NCI-H2196 (cell line): ENCODE measurements at regions not wholly inside any gene's neighbourhood (a gene's known extent, or its start where the extent isn't known, plus 50 kb on each side); places are given as distances from the start of the nearest gene placed in this dataset.
"Not testable (repeated sequence)": the region's sequence is repeated elsewhere in the genome, so short reads cannot be mapped to it uniquely, and the experiment has no call there.

ENCODE experiments used
- DNase-seq: peaks from one replicate; lab custom pipeline; 2025; ENCODE audit not compliant: unreplicated experiment; lab: John Stamatoyannopoulos, UW

GRCh38 chr9:117775591-117775990 is 71.4 kb downstream of the TLR4 start:
- no peak for DNase-seq

- DNase-seq = no peak
Measured at GRCh38 chr9:117777823-117778222, 73.6 kb downstream of the TLR4 start.

- no peak for DNase-seq
Measured at GRCh38 chr9:117779760-117780159, 75.6 kb downstream of the TLR4 start.

- peak; percentile 73 for DNase-seq
Measured at GRCh38 chr9:117782931-117783788, 79.0 kb downstream of the TLR4 start.

- peak; percentile 8 for DNase-seq
Measured at GRCh38 chr9:117783828-117784227, 79.6 kb downstream of the TLR4 start.

GRCh38 chr9:117784996-117785395 is 80.8 kb downstream of the TLR4 start:
- DNase-seq = no peak

GRCh38 chr9:117787746-117788145 is 83.5 kb downstream of the TLR4 start:
- no peak for DNase-seq

GRCh38 chr9:117795271-117795670 is 91.1 kb downstream of the TLR4 start:
- no peak for DNase-seq

GRCh38 chr9:117796681-117797080 is 92.5 kb downstream of the TLR4 start:
- DNase-seq = no peak

GRCh38 chr9:117800389-117800788 is 96.2 kb downstream of the TLR4 start:
- no peak for DNase-seq

GRCh38 chr9:117809751-117810150 is 105.5 kb downstream of the TLR4 start:
- no peak for DNase-seq

- DNase-seq = no peak
Measured at GRCh38 chr9:117815315-117815714, 111.1 kb downstream of the TLR4 start.

GRCh38 chr9:117815948-117816347 is 111.7 kb downstream of the TLR4 start:
- no peak for DNase-seq

- DNase-seq = no peak
Measured at GRCh38 chr9:117821954-117822353, 117.8 kb downstream of the TLR4 start.

- no peak for DNase-seq
Measured at GRCh38 chr9:117823576-117823975, 119.4 kb downstream of the TLR4 start.

GRCh38 chr9:117825609-117826347 is 121.6 kb downstream of the TLR4 start:
- DNase-seq = no peak

GRCh38 chr9:117826837-117827236 is 122.6 kb downstream of the TLR4 start:
- DNase-seq = no peak

GRCh38 chr9:117827456-117827855 is 123.3 kb downstream of the TLR4 start:
- no peak for DNase-seq

GRCh38 chr9:117828466-117828865 is 124.3 kb downstream of the TLR4 start:
- DNase-seq = no peak

GRCh38 chr9:117835798-117836197 is 131.6 kb downstream of the TLR4 start:
- DNase-seq = no peak

- DNase-seq = no peak
Measured at GRCh38 chr9:117839862-117840261, 135.7 kb downstream of the TLR4 start.

- DNase-seq = not testable (repeated sequence)
Measured at GRCh38 chr9:117851836-117852461, 147.7 kb downstream of the TLR4 start.
